Fibroblast of pulmonary artery (primary cell): ENCODE measurements at regions not wholly inside any gene's neighbourhood (a gene's known extent, or its start where the extent isn't known, plus 50 kb on each side); places are given as distances from the start of the nearest gene placed in this dataset.
"Not testable (repeated sequence)": the region's sequence is repeated elsewhere in the genome, so short reads cannot be mapped to it uniquely, and the experiment has no call there.

Source experiments
- DNase-seq: peaks from one replicate; pipeline ENCODE4 v3.0.0-alpha.2; 2010; ENCODE audit warnings: low read depth
- H3K4me3 ChIP-seq: replicated peaks from 2 replicates; pipeline ENCODE4 v1.5.1; 2011; ENCODE audit warnings: low read depth, mild to moderate bottlenecking, control low read depth, low read length, moderate library complexity
- CTCF ChIP-seq: IDR thresholded peaks from 2 replicates; pipeline ENCODE4 v1.5.1; 2011; ENCODE audit warnings: mild to moderate bottlenecking, control low read depth, low read length, inconsistent platforms; ENCODE audit errors: missing control alignments

- no peak for DNase-seq
- TF ChIP-seq CTCF, result no peak
- H3K4me3 ChIP-seq, result no peak overlapping the region
Observed at GRCh38 chr5:99033014-99033900, 104.5 kb upstream of the CHD1 start.

- no peak overlapping the region for H3K4me3 ChIP-seq
- TF ChIP-seq CTCF, result peak; percentile 90
- DNase-seq, result peak; percentile 90
Observed at GRCh38 chr5:99032234-99033013, 103.6 kb upstream of the CHD1 start.

GRCh38 chr5:99030906-99031440 lies 102.2 kb upstream of the CHD1 start:
- TF ChIP-seq CTCF, result no peak
- no peak for DNase-seq
- H3K4me3 ChIP-seq, result no peak overlapping the region

- no peak for TF ChIP-seq CTCF
- DNase-seq, result no peak
- no peak overlapping the region for H3K4me3 ChIP-seq
Observed at GRCh38 chr5:99029172-99029571, 100.4 kb upstream of the CHD1 start.

- H3K4me3 ChIP-seq, DNase-seq: not testable (repeated sequence)
Observed at GRCh38 chr5:99028170-99028569, 99.4 kb upstream of the CHD1 start.

GRCh38 chr5:99025298-99026045 lies 96.7 kb upstream of the CHD1 start:
- no peak overlapping the region for H3K4me3 ChIP-seq
- DNase-seq, result no peak
- TF ChIP-seq CTCF, result no peak

- DNase-seq, result no peak
- H3K4me3 ChIP-seq, result no peak overlapping the region
- no peak for TF ChIP-seq CTCF
Observed at GRCh38 chr5:99023330-99023729, 94.5 kb upstream of the CHD1 start.
